NB4 (cell line): ENCODE measurements at regions not wholly inside any gene's neighbourhood (a gene's known extent, or its start where the extent isn't known, plus 50 kb on each side); places are given as distances from the start of the nearest gene placed in this dataset.

Experiments used
- DNase-seq: peaks from one replicate; pipeline ENCODE4 v3.0.0; 2010; ENCODE audit warnings: low read depth
- H3K4me3 ChIP-seq: one replicate; pipeline ENCODE4 v1.5.1; 2011; ENCODE audit warnings: mild to moderate bottlenecking, low read depth, low read length, moderate library complexity
- MAX ChIP-seq: IDR thresholded peaks from 2 replicates; pipeline ENCODE4 v1.6.1; 2011; ENCODE audit warnings: low read depth, low read length
- MYC ChIP-seq: IDR thresholded peaks from 2 replicates; pipeline ENCODE4 v1.6.1; 2011; ENCODE audit warnings: low read depth, low read length
- POLR2A ChIP-seq: IDR thresholded peaks from 2 replicates; pipeline ENCODE4 v1.6.1; 2011; ENCODE audit warnings: mild to moderate bottlenecking; ENCODE audit not compliant: insufficient read length; ENCODE audit errors: extremely low read depth
- TF ChIP-seq, protein P1 (sequence below): IDR thresholded peaks from one replicate; pipeline ENCODE4 v1.5.1; 2012; ENCODE audit warnings: low read depth, low read length

- TF ChIP-seq POLR2A: no peak
- TF ChIP-seq MAX: 0 out of 2 replicates have a peak, but pooled peaks have one; percentile 4
- no peak overlapping the region for H3K4me3 ChIP-seq
- no peak for DNase-seq
Observed at GRCh38 chr10:124226271-124227054, 133.1 kb upstream of the CHST15 start.

DNA sequence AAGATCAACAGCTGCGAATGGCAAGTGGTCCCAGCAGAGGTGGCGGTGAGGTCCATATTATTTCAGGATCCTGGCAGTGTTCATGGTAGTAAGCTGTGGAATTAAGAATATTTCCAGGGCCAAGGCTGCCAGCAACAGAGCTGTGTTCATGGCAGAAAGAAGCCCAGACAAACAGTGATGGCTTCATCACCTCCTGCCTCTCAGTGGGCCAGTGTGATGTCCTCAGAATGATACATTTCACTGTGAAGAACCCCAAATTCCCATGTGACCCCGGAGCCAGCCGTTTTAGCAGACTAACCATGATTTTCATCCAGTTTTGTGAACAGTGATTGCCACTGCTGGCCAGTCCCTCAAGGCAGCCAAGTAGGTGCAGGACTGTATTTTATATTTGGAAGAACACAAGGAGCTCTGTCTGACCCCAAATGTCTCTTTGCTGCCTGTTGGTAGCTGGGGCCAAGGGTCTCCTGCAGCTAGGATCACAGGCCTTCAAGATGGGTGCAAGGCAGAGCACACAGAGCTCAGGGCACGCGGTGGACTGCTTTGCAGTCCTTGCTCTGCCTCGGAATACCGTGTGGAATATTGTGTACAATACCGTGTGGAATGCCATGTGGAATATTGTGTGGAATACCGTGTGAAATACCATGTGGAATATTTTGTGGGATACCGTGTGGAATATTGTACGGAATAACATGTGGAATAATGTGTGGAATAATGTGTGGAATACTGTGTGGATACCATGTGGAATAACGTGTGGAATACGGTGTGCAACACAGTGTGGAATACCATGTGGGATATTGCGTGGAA lies 132.3 kb upstream of the CHST15 start:
- no peak overlapping the region for H3K4me3 ChIP-seq
- peak; percentile 46 for DNase-seq
- TF ChIP-seq POLR2A: no peak
- TF ChIP-seq, protein P1, sequence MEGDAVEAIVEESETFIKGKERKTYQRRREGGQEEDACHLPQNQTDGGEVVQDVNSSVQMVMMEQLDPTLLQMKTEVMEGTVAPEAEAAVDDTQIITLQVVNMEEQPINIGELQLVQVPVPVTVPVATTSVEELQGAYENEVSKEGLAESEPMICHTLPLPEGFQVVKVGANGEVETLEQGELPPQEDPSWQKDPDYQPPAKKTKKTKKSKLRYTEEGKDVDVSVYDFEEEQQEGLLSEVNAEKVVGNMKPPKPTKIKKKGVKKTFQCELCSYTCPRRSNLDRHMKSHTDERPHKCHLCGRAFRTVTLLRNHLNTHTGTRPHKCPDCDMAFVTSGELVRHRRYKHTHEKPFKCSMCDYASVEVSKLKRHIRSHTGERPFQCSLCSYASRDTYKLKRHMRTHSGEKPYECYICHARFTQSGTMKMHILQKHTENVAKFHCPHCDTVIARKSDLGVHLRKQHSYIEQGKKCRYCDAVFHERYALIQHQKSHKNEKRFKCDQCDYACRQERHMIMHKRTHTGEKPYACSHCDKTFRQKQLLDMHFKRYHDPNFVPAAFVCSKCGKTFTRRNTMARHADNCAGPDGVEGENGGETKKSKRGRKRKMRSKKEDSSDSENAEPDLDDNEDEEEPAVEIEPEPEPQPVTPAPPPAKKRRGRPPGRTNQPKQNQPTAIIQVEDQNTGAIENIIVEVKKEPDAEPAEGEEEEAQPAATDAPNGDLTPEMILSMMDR: no peak
- TF ChIP-seq MYC: no peak
- no peak for TF ChIP-seq MAX

- DNase-seq: no peak
- TF ChIP-seq MYC (no peak), POLR2A (no peak), MAX (no peak)
- TF ChIP-seq, protein P1: no peak
- H3K4me3 ChIP-seq: no peak overlapping the region
Observed at GRCh38 chr10:124225029-124225466, 131.7 kb upstream of the CHST15 start.

GRCh38 chr10:124224331-124225028 lies 131.1 kb upstream of the CHST15 start:
- no peak for DNase-seq
- no peak overlapping the region for H3K4me3 ChIP-seq
- no peak for TF ChIP-seq MYC
- no peak for TF ChIP-seq POLR2A
- TF ChIP-seq MAX: no peak
- TF ChIP-seq, protein P1: no peak

DNA sequence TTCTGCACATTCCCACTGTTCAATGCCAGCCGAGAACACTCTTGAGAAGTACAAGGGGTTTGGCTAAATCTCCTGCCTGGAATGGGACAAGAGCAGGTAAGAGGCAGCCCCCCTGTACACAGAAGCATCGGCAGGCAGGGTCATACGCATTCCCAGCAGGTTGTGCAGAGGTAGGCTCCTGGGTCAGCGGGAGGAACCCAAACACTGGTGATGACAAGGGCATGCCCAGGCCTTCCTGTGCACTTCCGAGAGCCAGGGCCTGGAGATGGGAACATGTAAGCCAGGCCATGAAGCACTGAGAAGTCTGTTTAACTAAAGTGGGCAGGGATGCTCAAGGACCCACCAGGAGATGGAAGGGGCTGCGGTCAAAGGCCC lies 130.3 kb upstream of the CHST15 start:
- H3K4me3 ChIP-seq: no peak overlapping the region
- TF ChIP-seq MAX (no peak), POLR2A (no peak), MYC (no peak)
- TF ChIP-seq, protein P1: no peak
- DNase-seq: no peak
